ENCODE measurements at regions not wholly inside any gene's neighbourhood (a gene's known extent, or its start where the extent isn't known, plus 50 kb on each side); places are given as distances from the start of the nearest gene placed in this dataset.

- Histone ChIP-seq H3K27ac (ENCODE audit: insufficient read depth, low read length) (no peak overlapping the region), H3K4me2 (ENCODE audit: extremely low read depth, insufficient read depth, low read length) (no peak overlapping the region), H3K27me3 (ENCODE audit: control insufficient read depth, insufficient read depth, low read length) (peaks cover 3% of the 10 kb centered on the region), H2AFZ (ENCODE audit: low read length) (no peak overlapping the region), H3K9ac (ENCODE audit: insufficient read depth, low read length) (no peak overlapping the region), H3K4me1 (ENCODE audit: control insufficient read depth, extremely low read depth, insufficient read depth, low read length) (no peaks in the 10 kb centered on the region), H3K4me3 (replicated peaks in 1 of 4; ENCODE audit: control extremely low read depth in 1 of 4, insufficient read depth in 1 of 4, low read depth in 3 of 4, low read length in 4 of 4) (no peak overlapping the region), H3K9me3 (ENCODE audit: control insufficient read depth, insufficient read depth, low read depth, low read length) (no peaks in the 10 kb centered on the region), H4K20me1 (ENCODE audit: control insufficient read depth, extremely low read depth, insufficient read depth, low read length) (no peaks in the 10 kb centered on the region), H3K79me2 (ENCODE audit: control insufficient read depth, insufficient read depth, low read length) (no peaks in the 10 kb centered on the region), H3K36me3 (ENCODE audit: control insufficient read depth, insufficient read depth, low read length) (no peaks in the 10 kb centered on the region)
- DNase-seq (ENCODE audit: low read depth in 2 of 2), result peak in 1 of 2 donors; percentile 47
- TF ChIP-seq EZH2 (IDR thresholded peaks at IDR 0.05; ENCODE audit: low read length, missing control alignments), result no peak
Observed at GRCh38 chr3:139225548-139225947, 118.3 kb upstream of the MRPS22 start.

GRCh38 chr3:139226731-139227130, 117.1 kb upstream of the MRPS22 start:
- Histone ChIP-seq H3K9ac (ENCODE audit: insufficient read depth, low read length) (no peak overlapping the region), H3K4me3 (replicated peaks in 1 of 4; ENCODE audit: control extremely low read depth in 1 of 4, insufficient read depth in 1 of 4, low read depth in 3 of 4, low read length in 4 of 4) (no peak overlapping the region), H4K20me1 (ENCODE audit: control insufficient read depth, extremely low read depth, insufficient read depth, low read length) (no peaks in the 10 kb centered on the region), H3K4me2 (ENCODE audit: extremely low read depth, insufficient read depth, low read length) (no peak overlapping the region), H3K27ac (ENCODE audit: insufficient read depth, low read length) (no peak overlapping the region), H3K9me3 (ENCODE audit: control insufficient read depth, insufficient read depth, low read depth, low read length) (no peaks in the 10 kb centered on the region), H3K79me2 (ENCODE audit: control insufficient read depth, insufficient read depth, low read length) (no peaks in the 10 kb centered on the region), H3K27me3 (ENCODE audit: control insufficient read depth, insufficient read depth, low read length) (peaks cover 3% of the 10 kb centered on the region), H3K4me1 (ENCODE audit: control insufficient read depth, extremely low read depth, insufficient read depth, low read length) (no peaks in the 10 kb centered on the region), H3K36me3 (ENCODE audit: control insufficient read depth, insufficient read depth, low read length) (no peaks in the 10 kb centered on the region), H2AFZ (ENCODE audit: low read length) (no peak overlapping the region)
- TF ChIP-seq, protein P1, sequence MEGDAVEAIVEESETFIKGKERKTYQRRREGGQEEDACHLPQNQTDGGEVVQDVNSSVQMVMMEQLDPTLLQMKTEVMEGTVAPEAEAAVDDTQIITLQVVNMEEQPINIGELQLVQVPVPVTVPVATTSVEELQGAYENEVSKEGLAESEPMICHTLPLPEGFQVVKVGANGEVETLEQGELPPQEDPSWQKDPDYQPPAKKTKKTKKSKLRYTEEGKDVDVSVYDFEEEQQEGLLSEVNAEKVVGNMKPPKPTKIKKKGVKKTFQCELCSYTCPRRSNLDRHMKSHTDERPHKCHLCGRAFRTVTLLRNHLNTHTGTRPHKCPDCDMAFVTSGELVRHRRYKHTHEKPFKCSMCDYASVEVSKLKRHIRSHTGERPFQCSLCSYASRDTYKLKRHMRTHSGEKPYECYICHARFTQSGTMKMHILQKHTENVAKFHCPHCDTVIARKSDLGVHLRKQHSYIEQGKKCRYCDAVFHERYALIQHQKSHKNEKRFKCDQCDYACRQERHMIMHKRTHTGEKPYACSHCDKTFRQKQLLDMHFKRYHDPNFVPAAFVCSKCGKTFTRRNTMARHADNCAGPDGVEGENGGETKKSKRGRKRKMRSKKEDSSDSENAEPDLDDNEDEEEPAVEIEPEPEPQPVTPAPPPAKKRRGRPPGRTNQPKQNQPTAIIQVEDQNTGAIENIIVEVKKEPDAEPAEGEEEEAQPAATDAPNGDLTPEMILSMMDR (conservative IDR thresholded peaks at IDR 0.05 in 1 of 2, IDR thresholded peaks at IDR 0.05 in 1 of 2; ENCODE audit: low read depth in 1 of 2, low read length in 2 of 2), result no peak
- TF ChIP-seq EZH2 (IDR thresholded peaks at IDR 0.05; ENCODE audit: low read length, missing control alignments), result no peak
- peak in 1 of 2 donors; percentile 56 for DNase-seq (ENCODE audit: low read depth in 2 of 2)

DNA sequence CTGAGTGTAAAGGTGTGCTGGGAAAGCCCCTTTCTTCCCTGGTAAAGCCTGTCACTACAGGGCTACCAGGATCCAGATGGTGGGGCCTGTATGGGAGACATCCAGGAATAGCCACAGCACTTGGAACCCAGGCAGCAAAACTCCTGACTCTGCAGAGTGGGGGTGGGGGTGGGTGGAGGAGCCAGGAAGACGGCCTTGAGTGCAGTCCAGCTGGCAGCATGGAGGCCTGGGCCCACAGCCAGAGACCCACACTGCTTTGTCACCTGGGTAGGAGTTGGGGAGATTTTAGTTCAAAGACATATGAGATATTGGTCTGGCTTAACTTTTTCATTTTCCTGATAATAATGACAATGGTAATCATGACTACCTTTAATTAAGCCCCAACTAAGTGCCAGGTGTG, 116.7 kb upstream of the MRPS22 start:
- Histone ChIP-seq H2AFZ (ENCODE audit: low read length) (no peak overlapping the region), H3K9me3 (ENCODE audit: control insufficient read depth, insufficient read depth, low read depth, low read length) (no peaks in the 10 kb centered on the region), H3K9ac (ENCODE audit: insufficient read depth, low read length) (no peak overlapping the region), H3K4me1 (ENCODE audit: control insufficient read depth, extremely low read depth, insufficient read depth, low read length) (no peaks in the 10 kb centered on the region), H3K4me3 (replicated peaks in 1 of 4; ENCODE audit: control extremely low read depth in 1 of 4, insufficient read depth in 1 of 4, low read depth in 3 of 4, low read length in 4 of 4) (no peak overlapping the region), H3K79me2 (ENCODE audit: control insufficient read depth, insufficient read depth, low read length) (no peaks in the 10 kb centered on the region), H3K36me3 (ENCODE audit: control insufficient read depth, insufficient read depth, low read length) (no peaks in the 10 kb centered on the region), H4K20me1 (ENCODE audit: control insufficient read depth, extremely low read depth, insufficient read depth, low read length) (no peaks in the 10 kb centered on the region), H3K4me2 (ENCODE audit: extremely low read depth, insufficient read depth, low read length) (no peak overlapping the region), H3K27ac (ENCODE audit: insufficient read depth, low read length) (no peak overlapping the region), H3K27me3 (ENCODE audit: control insufficient read depth, insufficient read depth, low read length) (peaks cover 3% of the 10 kb centered on the region)
- DNase-seq (ENCODE audit: low read depth in 2 of 2), result peak in 1 of 2 donors; percentile 50
- TF ChIP-seq, protein P1 (conservative IDR thresholded peaks at IDR 0.05 in 1 of 2, IDR thresholded peaks at IDR 0.05 in 1 of 2; ENCODE audit: low read depth in 1 of 2, low read length in 2 of 2), result no peak
- no peak for TF ChIP-seq EZH2 (IDR thresholded peaks at IDR 0.05; ENCODE audit: low read length, missing control alignments)

Measured in fibroblast of lung (primary cell).